Colonic mucosa (tissue), 4 donors: ENCODE measurements at regions not wholly inside any gene's neighbourhood (a gene's known extent, or its start where the extent isn't known, plus 50 kb on each side); places are given as distances from the start of the nearest gene placed in this dataset.

Experiments used
- DNase-seq: peaks from one replicate; pipeline ENCODE4 v3.0.0-alpha.2; 2020
- H3K27ac ChIP-seq: fragments of 200-600 bp; one replicate; pipeline ENCODE4 v1.8.0; 2021
- H3K27me3 ChIP-seq: fragments of 200-600 bp; one replicate; pipeline ENCODE4 v1.8.0; 2021
- H3K36me3 ChIP-seq: fragments of 200-600 bp; one replicate; pipeline ENCODE4 v1.8.0; 2021
- H3K4me1 ChIP-seq: fragments of 200-600 bp; one replicate; pipeline ENCODE4 v1.8.0; 2021; ENCODE audit warnings: mild to moderate bottlenecking
- H3K4me3 ChIP-seq: fragments of 200-600 bp; one replicate; pipeline ENCODE4 v1.8.0; 2021
- H3K9ac ChIP-seq, 2 donors: one replicate each; pipeline ENCODE4 v1.7.0; 2013; ENCODE audit warnings: control low read depth in 2 of 2, low read depth in 2 of 2, low read length in 2 of 2
- H3K9me3 ChIP-seq: fragments of 200-600 bp; one replicate; pipeline ENCODE4 v1.8.0; 2021
- intact Hi-C: fragments of 100-400 bp; cut with DNase I; formaldehyde crosslinking; loops from one replicate; pipeline ENCODE4 v1.14.1; 2022
- TF ChIP-seq, protein P1 (sequence below): fragments of 200-600 bp; IDR thresholded peaks from one replicate; pipeline ENCODE4 v1.8.0; 2022; ENCODE audit warnings: antibody characterized with exemption, mild to moderate bottlenecking
- donor health status: healthy.
- donor health status: DM: no; HTN: no; CAD: no.
- donor health status: DM: no; HTN: no; CAD: no.

DNA sequence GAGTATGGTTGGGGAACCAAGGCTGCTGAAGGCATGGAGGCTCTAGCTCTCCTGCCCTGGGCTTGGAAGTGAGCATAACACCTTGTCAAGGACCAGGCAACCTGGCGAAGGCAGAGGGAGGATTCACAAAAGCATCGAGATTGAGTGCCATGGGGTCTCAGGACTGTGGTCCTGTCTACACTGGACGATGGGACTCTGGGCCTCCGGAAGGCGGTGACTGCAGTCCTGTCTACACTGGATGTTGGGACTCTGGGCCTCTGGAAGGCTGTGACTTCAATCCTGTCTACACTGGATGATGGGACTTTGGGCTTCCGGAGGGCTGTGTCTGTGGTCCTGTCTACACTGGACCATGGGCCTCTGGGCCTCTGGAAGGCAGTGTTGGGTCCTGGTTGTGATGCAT lies 290.4 kb downstream of the TEX29 start:
- H3K9me3 ChIP-seq = no peaks in the 10 kb centered on the region
- intact Hi-C loops = no loop called here
- no peak overlapping the region for H3K9ac ChIP-seq
- TF ChIP-seq, protein P1, sequence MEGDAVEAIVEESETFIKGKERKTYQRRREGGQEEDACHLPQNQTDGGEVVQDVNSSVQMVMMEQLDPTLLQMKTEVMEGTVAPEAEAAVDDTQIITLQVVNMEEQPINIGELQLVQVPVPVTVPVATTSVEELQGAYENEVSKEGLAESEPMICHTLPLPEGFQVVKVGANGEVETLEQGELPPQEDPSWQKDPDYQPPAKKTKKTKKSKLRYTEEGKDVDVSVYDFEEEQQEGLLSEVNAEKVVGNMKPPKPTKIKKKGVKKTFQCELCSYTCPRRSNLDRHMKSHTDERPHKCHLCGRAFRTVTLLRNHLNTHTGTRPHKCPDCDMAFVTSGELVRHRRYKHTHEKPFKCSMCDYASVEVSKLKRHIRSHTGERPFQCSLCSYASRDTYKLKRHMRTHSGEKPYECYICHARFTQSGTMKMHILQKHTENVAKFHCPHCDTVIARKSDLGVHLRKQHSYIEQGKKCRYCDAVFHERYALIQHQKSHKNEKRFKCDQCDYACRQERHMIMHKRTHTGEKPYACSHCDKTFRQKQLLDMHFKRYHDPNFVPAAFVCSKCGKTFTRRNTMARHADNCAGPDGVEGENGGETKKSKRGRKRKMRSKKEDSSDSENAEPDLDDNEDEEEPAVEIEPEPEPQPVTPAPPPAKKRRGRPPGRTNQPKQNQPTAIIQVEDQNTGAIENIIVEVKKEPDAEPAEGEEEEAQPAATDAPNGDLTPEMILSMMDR = no peak
- H3K36me3 ChIP-seq = no peaks in the 10 kb centered on the region
- H3K27me3 ChIP-seq = no peaks in the 10 kb centered on the region
- no peak overlapping the region for H3K27ac ChIP-seq
- DNase-seq = no peak
- H3K4me3 ChIP-seq = no peak overlapping the region
- no peaks in the 10 kb centered on the region for H3K4me1 ChIP-seq

DNA sequence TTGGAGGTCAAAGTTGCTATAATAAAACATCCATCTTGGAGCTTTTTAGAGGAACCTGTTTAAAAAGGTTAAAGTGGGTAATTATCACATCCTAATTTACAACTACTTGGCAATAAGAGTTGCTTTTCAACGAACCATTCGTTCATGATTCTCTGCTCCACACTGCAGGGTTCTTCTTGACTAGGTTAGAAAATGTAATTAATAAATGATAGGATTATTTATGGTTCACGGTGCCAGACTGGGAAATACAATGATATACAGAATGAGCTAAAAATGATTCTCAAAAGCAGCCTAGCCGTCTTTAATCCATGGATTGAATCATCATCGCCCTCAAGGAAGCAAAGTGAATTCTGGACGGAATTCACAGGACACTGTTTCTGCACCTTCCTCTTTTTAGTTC lies 291.2 kb downstream of the TEX29 start:
- intact Hi-C loops = no loop called here
- Histone ChIP-seq H3K36me3 (no peaks in the 10 kb centered on the region), H3K4me3 (no peak overlapping the region), H3K9me3 (no peaks in the 10 kb centered on the region), H3K27ac (no peak overlapping the region), H3K27me3 (no peaks in the 10 kb centered on the region), H3K4me1 (no peaks in the 10 kb centered on the region), H3K9ac (no peak overlapping the region)
- DNase-seq = no peak
- TF ChIP-seq, protein P1 = no peak

DNA sequence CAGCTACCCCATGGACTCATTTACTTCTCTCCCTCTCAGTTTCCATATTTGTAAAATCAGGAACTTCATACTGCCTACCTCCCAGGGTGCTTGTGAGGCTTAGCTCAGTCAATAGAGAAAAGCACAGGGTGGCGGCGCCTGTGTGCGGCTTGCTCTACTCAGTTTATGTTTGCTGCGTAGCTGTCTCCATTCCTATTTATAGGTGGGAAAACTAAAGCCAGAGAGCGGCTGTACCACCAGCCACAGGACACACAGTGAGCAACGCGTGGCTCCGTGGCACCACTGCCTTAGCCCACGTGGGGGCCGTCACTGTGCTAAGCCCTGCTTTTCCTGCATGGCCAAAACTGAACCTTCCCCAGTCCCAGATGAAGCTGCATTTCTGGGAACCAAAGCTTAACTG lies 292.4 kb downstream of the TEX29 start:
- Histone ChIP-seq H3K4me1 (no peaks in the 10 kb centered on the region), H3K4me3 (no peak overlapping the region), H3K36me3 (no peaks in the 10 kb centered on the region), H3K9ac (no peak overlapping the region), H3K27ac (no peak overlapping the region), H3K27me3 (no peaks in the 10 kb centered on the region), H3K9me3 (no peaks in the 10 kb centered on the region)
- intact Hi-C loops = no loop called here
- TF ChIP-seq, protein P1 = no peak
- no peak for DNase-seq

DNA sequence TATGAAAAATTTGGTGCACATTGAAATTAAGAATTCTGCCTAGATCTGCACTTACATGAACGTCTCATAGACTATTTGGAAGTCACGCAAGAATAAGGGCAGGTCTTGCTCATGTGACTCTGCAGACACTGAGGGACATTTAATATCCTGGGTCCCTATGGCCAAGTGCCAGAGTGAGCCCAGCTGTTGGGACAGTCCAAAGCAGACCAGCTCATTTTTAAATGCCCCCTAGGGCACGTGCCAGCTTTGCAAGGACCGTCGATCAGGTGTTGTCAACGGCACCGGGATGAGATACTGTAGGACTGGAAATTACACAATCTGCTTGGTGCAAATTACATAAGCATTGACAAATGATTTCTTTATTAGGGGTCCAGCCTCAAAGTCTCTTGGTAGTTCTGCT lies 293.6 kb downstream of the TEX29 start:
- intact Hi-C loops = no loop called here
- DNase-seq = no peak
- H3K9me3 ChIP-seq = no peaks in the 10 kb centered on the region
- H3K9ac ChIP-seq = no peak overlapping the region
- H3K27ac ChIP-seq = no peak overlapping the region
- no peak overlapping the region for H3K4me3 ChIP-seq
- TF ChIP-seq, protein P1 = no peak
- H3K36me3 ChIP-seq = no peaks in the 10 kb centered on the region
- no peaks in the 10 kb centered on the region for H3K4me1 ChIP-seq
- no peaks in the 10 kb centered on the region for H3K27me3 ChIP-seq

DNA sequence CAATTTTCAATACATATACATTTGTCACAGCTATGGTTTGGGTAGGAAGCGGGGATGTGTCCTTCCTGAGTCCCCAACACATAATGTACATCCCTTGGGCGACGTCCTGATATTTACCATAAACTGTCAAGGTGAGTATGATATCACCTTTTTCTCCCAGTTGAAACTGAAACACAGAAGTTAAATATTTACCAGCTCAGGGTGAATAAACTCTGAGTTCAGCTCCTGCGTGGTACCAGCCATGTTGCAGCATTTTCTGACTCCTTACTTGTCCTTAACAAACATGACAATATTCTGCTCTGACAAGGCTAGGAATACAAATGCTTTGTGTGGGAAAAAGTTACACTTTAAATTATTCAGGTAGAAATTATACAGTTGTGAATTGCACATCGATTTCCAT lies 294.2 kb downstream of the TEX29 start:
- no peak overlapping the region for H3K4me3 ChIP-seq
- intact Hi-C loops = no loop called here
- H3K9me3 ChIP-seq = no peaks in the 10 kb centered on the region
- no peaks in the 10 kb centered on the region for H3K27me3 ChIP-seq
- TF ChIP-seq, protein P1 = no peak
- H3K27ac ChIP-seq = no peak overlapping the region
- no peak overlapping the region for H3K9ac ChIP-seq
- DNase-seq = no peak
- H3K4me1 ChIP-seq = no peaks in the 10 kb centered on the region
- H3K36me3 ChIP-seq = no peaks in the 10 kb centered on the region

DNA sequence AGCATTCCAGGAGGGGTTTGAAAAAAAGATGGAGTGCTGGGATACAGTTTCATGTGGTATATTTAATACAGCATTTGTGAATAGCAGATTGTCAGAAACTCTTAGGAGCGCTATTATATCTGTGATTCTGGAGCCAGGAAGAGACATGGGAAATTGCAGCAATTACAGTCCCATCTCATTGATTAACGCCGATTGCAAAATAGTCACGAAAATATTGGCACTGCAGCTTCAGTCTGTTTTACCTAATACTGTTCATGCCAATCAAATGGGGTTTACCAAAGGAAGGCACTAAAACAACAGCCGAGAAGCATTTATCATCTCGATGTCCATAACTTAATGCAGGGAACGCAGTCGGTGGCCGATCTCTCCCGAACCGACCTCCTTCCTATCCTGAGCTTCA lies 295.8 kb downstream of the TEX29 start:
- Histone ChIP-seq H3K27ac (no peak overlapping the region), H3K4me3 (no peak overlapping the region), H3K36me3 (no peaks in the 10 kb centered on the region), H3K4me1 (no peaks in the 10 kb centered on the region), H3K9me3 (no peaks in the 10 kb centered on the region), H3K27me3 (no peaks in the 10 kb centered on the region), H3K9ac (no peak overlapping the region)
- TF ChIP-seq, protein P1 = no peak
- DNase-seq = no peak
- intact Hi-C loops = no loop called here
